Activated T-cell treated with anti-CD3 and anti-CD28 coated beads, Interleukin-2, amount 50 U/mL, for 4 hours (primary cell): ENCODE measurements at regions not wholly inside any gene's neighbourhood (a gene's known extent, or its start where the extent isn't known, plus 50 kb on each side); places are given as distances from the start of the nearest gene placed in this dataset.

Experiments used
- ATAC-seq, 2 donors: fragments of 200-7000 bp; cut with Tn5 transposase; one replicate each; pipeline ENCODE4 v1.10.0; 2021
- DNase-seq: peaks from one replicate; pipeline ENCODE4 v3.0.0-alpha.2; 2020
- H3K27me3 Mint-ChIP-seq: one replicate; pipeline ENCODE4 v1.8.0; 2021; ENCODE audit warnings: low read depth, mixed read lengths
- H3K36me3 Mint-ChIP-seq: one replicate; pipeline ENCODE4 v1.8.0; 2022; ENCODE audit warnings: mixed read lengths; ENCODE audit not compliant: insufficient read depth
- H3K4me1 Mint-ChIP-seq: one replicate; pipeline ENCODE4 v1.8.0; 2021; ENCODE audit warnings: low read depth, mixed read lengths
- H3K4me3 Mint-ChIP-seq: one replicate; pipeline ENCODE4 v1.8.0; 2021; ENCODE audit warnings: mild to moderate bottlenecking, moderate library complexity, mixed read lengths
- H3K9me3 Mint-ChIP-seq: one replicate; pipeline ENCODE4 v1.8.0; 2021; ENCODE audit warnings: mixed read lengths

- Mint-ChIP-seq H3K27me3 (peaks cover 55% of the 10 kb centered on the region), H3K36me3 (no peaks in the 10 kb centered on the region), H3K4me1 (peaks cover 17% of the 10 kb centered on the region), H3K4me3 (no peak overlapping the region), H3K9me3 (no peaks in the 10 kb centered on the region)
- peak; percentile 89 to 93 for ATAC-seq
- no peak for DNase-seq
These were observed 55.8 kb upstream of the SHC3 start for GRCh38 chr9:89234205-89235067.

GRCh38 chr9:89236955-89237573 is 58.4 kb upstream of the SHC3 start:
- ATAC-seq (no peak), DNase-seq (no peak)
- Mint-ChIP-seq H3K36me3 (peaks cover 2% of the 10 kb centered on the region), H3K9me3 (no peaks in the 10 kb centered on the region), H3K4me3 (no peak overlapping the region), H3K4me1 (peaks cover 17% of the 10 kb centered on the region), H3K27me3 (peaks cover 60% of the 10 kb centered on the region)

GRCh38 chr9:89238424-89238823 is 59.8 kb upstream of the SHC3 start:
- Mint-ChIP-seq H3K9me3 (no peaks in the 10 kb centered on the region), H3K36me3 (peaks cover 2% of the 10 kb centered on the region), H3K4me1 (peaks cover 17% of the 10 kb centered on the region), H3K27me3 (peaks cover 57% of the 10 kb centered on the region), H3K4me3 (no peak overlapping the region)
- ATAC-seq (no peak), DNase-seq (no peak)

- Mint-ChIP-seq H3K36me3 (peaks cover 2% of the 10 kb centered on the region), H3K4me3 (no peak overlapping the region), H3K4me1 (no peaks in the 10 kb centered on the region), H3K9me3 (no peaks in the 10 kb centered on the region), H3K27me3 (peaks cover 16% of the 10 kb centered on the region)
- ATAC-seq (no peak), DNase-seq (no peak)
These were observed 64.9 kb upstream of the SHC3 start for GRCh38 chr9:89243296-89244061.

- peaks cover under 1% of the 10 kb centered on the region for H3K9me3 Mint-ChIP-seq
- DNase-seq (no peak), ATAC-seq (no peak)
- H3K27me3 Mint-ChIP-seq, result peaks cover 3% of the 10 kb centered on the region
- H3K36me3 Mint-ChIP-seq, result peaks cover under 1% of the 10 kb centered on the region
- H3K4me1 Mint-ChIP-seq, result no peaks in the 10 kb centered on the region
- no peak overlapping the region for H3K4me3 Mint-ChIP-seq
These were observed 64.2 kb upstream of the CKS2 start for GRCh38 chr9:89246840-89247239.

GRCh38 chr9:89247431-89248353 is 63.3 kb upstream of the CKS2 start:
- peaks cover 3% of the 10 kb centered on the region for H3K27me3 Mint-ChIP-seq
- H3K4me3 Mint-ChIP-seq, result no peak overlapping the region
- DNase-seq (no peak), ATAC-seq (no peak)
- peaks cover 4% of the 10 kb centered on the region for H3K36me3 Mint-ChIP-seq
- peaks cover 5% of the 10 kb centered on the region for H3K9me3 Mint-ChIP-seq
- no peaks in the 10 kb centered on the region for H3K4me1 Mint-ChIP-seq

- ATAC-seq (no peak), DNase-seq (no peak)
- Mint-ChIP-seq H3K27me3 (peaks cover 3% of the 10 kb centered on the region), H3K4me1 (no peaks in the 10 kb centered on the region), H3K4me3 (no peak overlapping the region), H3K36me3 (peaks cover 4% of the 10 kb centered on the region), H3K9me3 (peaks cover 5% of the 10 kb centered on the region)
These were observed 62.0 kb upstream of the CKS2 start for GRCh38 chr9:89249001-89249400.

- H3K4me3 Mint-ChIP-seq, result no peak overlapping the region
- no peaks in the 10 kb centered on the region for H3K4me1 Mint-ChIP-seq
- H3K36me3 Mint-ChIP-seq, result peaks cover 7% of the 10 kb centered on the region
- ATAC-seq (no peak), DNase-seq (no peak)
- peaks cover 5% of the 10 kb centered on the region for H3K9me3 Mint-ChIP-seq
- H3K27me3 Mint-ChIP-seq, result no peaks in the 10 kb centered on the region
These were observed 58.2 kb upstream of the CKS2 start for GRCh38 chr9:89252651-89253267.

- DNase-seq, result no peak
- Mint-ChIP-seq H3K9me3 (peaks cover 5% of the 10 kb centered on the region), H3K4me3 (no peak overlapping the region)
These were observed 56.8 kb upstream of the CKS2 start for GRCh38 chr9:89254058-89254772.

GRCh38 chr9:89254773-89255125 is 56.2 kb upstream of the CKS2 start:
- Mint-ChIP-seq H3K4me1 (no peaks in the 10 kb centered on the region), H3K36me3 (peaks cover 7% of the 10 kb centered on the region), H3K4me3 (no peak overlapping the region), H3K9me3 (peaks cover 5% of the 10 kb centered on the region), H3K27me3 (no peaks in the 10 kb centered on the region)
- DNase-seq (no peak), ATAC-seq (no peak)

More at GRCh38 chr9:89254058-89254772, 56.8 kb upstream of the CKS2 start:
- Mint-ChIP-seq H3K4me1 (no peaks in the 10 kb centered on the region), H3K27me3 (no peaks in the 10 kb centered on the region), H3K36me3 (peaks cover 7% of the 10 kb centered on the region)
- ATAC-seq, result no peak

- Mint-ChIP-seq H3K4me3 (no peak overlapping the region), H3K36me3 (peaks cover 7% of the 10 kb centered on the region), H3K27me3 (no peaks in the 10 kb centered on the region), H3K4me1 (no peaks in the 10 kb centered on the region), H3K9me3 (peaks cover 5% of the 10 kb centered on the region)
- DNase-seq (no peak), ATAC-seq (no peak)
These were observed 54.8 kb upstream of the CKS2 start for GRCh38 chr9:89256225-89256624.

- no peaks in the 10 kb centered on the region for H3K27me3 Mint-ChIP-seq
- DNase-seq (no peak), ATAC-seq (no peak)
- H3K36me3 Mint-ChIP-seq, result peaks cover 7% of the 10 kb centered on the region
- H3K4me3 Mint-ChIP-seq, result no peak overlapping the region
- no peaks in the 10 kb centered on the region for H3K4me1 Mint-ChIP-seq
- H3K9me3 Mint-ChIP-seq, result peaks cover 5% of the 10 kb centered on the region
These were observed 54.4 kb upstream of the CKS2 start for GRCh38 chr9:89256642-89257041.

- H3K4me3 Mint-ChIP-seq, result no peak overlapping the region
- peaks cover 3% of the 10 kb centered on the region for H3K36me3 Mint-ChIP-seq
- no peak for DNase-seq
- no peaks in the 10 kb centered on the region for H3K9me3 Mint-ChIP-seq
- no peaks in the 10 kb centered on the region for H3K4me1 Mint-ChIP-seq
- no peaks in the 10 kb centered on the region for H3K27me3 Mint-ChIP-seq
- ATAC-seq, result no peak
These were observed 50.5 kb upstream of the CKS2 start for GRCh38 chr9:89260525-89260924.
